MM.1S (cell line): ENCODE measurements at regions not wholly inside any gene's neighbourhood (a gene's known extent, or its start where the extent isn't known, plus 50 kb on each side); places are given as distances from the start of the nearest gene placed in this dataset.

Source experiments
- CTCF ChIP-seq: fragments of 300-600 bp; sonication (generic); IDR thresholded peaks from 2 replicates; pipeline ENCODE4 v1.5.1; 2016; ENCODE audit warnings: antibody characterized with exemption, low read length, mixed read lengths
- EZH2phosphoT487 ChIP-seq: fragments of 300-600 bp; sonication (generic); IDR thresholded peaks from 2 replicates; pipeline ENCODE4 v1.6.1; 2018; ENCODE audit warnings: antibody characterized with exemption, low read length

GRCh38 chr14:22471545-22472121 is 117.4 kb downstream of the DAD1 start:
- no peak for TF ChIP-seq CTCF
- no peak for TF ChIP-seq EZH2phosphoT487
